ENCODE measurements at regions not wholly inside any gene's neighbourhood (a gene's known extent, or its start where the extent isn't known, plus 50 kb on each side); places are given as distances from the start of the nearest gene placed in this dataset.

DNA sequence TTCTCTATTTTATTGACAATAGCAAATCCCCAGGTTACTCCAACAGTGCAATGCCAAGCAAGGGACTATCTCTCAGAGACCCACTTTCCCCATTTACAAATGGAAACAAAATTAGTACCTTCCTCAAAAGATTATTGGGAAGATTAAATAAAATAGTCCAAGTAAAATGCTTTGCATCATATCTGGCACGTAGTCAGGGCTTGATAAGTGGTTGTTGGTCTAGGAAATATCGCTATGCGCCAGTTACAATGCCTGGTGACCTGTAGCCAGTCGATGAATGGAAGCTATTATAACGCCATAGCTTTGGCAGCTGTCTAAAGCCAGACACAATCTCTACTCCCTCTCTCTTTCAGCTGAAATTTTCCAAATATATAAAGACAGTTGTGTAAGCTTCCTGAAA, 220.3 kb downstream of the RAP2A start:
- TF ChIP-seq, protein P1, sequence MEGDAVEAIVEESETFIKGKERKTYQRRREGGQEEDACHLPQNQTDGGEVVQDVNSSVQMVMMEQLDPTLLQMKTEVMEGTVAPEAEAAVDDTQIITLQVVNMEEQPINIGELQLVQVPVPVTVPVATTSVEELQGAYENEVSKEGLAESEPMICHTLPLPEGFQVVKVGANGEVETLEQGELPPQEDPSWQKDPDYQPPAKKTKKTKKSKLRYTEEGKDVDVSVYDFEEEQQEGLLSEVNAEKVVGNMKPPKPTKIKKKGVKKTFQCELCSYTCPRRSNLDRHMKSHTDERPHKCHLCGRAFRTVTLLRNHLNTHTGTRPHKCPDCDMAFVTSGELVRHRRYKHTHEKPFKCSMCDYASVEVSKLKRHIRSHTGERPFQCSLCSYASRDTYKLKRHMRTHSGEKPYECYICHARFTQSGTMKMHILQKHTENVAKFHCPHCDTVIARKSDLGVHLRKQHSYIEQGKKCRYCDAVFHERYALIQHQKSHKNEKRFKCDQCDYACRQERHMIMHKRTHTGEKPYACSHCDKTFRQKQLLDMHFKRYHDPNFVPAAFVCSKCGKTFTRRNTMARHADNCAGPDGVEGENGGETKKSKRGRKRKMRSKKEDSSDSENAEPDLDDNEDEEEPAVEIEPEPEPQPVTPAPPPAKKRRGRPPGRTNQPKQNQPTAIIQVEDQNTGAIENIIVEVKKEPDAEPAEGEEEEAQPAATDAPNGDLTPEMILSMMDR (IDR thresholded peaks at IDR 0.05), result no peak
- TF ChIP-seq ZFX (IDR thresholded peaks at IDR 0.05; ENCODE audit: borderline replicate concordance), result no peak

Data from 22Rv1 (cell line).